ENCODE measurements at regions not wholly inside any gene's neighbourhood (a gene's known extent, or its start where the extent isn't known, plus 50 kb on each side); places are given as distances from the start of the nearest gene placed in this dataset.

DNA sequence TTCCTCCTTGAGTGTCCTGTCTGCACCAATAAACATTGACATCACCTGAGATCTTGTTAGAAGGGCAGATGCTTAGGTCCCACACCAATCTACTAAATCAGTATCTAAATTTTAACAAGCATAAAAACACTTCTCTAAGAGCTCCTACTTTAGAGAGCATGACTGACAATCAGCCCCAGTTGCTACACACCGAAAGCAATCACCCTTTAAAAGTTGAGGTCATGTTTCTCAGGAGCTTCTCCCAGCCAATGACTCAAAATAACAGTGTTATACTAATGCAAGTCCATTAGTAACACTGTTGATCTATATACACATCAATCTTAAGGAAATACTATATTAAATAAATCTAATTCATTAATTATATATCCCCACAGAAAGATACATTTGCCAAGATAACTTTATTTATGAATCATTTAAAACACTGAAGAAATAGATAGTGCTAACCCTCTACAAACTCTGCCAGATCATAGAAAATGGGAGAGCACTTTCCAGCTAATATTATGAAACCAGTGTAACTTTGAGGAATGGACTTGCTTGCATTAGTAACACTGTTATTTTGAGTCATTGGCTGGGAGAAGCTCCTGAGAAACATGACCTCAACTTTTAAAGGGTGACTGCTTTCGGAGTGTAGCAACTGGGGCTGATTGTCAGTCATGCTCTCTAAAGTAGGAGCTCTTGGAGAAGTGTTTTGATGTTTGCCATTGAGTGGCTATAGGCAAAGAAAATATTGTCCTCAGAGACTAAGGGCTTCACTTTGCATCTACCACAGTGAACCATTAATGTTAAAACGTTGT is 109.8 kb upstream of the HDX start:
- POLR2A ChIA-PET: no interaction called here
- Mint-ChIP-seq H3K27me3 (no peaks in the 10 kb centered on the region), H3K4me1 (no peaks in the 10 kb centered on the region), H3K27ac (no peak overlapping the region), H3K4me3 (no peak overlapping the region), H3K36me3 (no peaks in the 10 kb centered on the region), H3K9me3 (no peaks in the 10 kb centered on the region)
- DNase-seq (no peak), ATAC-seq (ENCODE audit: low read depth) (no peak)

DNA sequence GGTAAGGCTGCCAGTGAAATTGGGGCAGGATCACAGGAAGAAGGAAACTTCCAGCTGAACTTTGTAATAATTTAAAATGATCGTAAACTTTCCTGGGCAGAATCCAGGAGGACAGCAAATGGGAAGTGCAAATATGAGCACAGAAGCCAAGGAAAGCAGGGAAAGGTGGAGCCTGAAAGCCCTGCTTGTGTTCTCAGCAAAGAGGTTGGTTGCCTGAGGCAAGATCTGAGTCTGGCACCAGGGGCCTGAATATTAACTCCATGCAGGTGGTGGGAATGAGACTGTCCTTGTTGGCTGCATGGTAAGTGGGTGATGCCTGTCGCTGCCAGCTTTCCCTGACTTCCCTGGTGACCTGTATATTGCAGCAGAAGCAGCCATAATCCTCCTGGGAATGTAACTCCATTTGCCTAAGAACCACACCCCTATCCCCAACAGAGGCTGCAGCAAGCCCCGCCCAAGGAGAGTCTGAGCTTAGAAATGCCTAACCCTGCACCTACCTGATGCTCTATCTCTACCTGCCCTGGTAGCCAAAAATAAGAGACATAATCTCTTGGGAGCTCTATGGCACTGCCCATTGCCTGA is 132.0 kb upstream of the HDX start:
- Mint-ChIP-seq H3K36me3 (no peaks in the 10 kb centered on the region), H3K4me1 (no peaks in the 10 kb centered on the region), H3K9me3 (no peaks in the 10 kb centered on the region), H3K27ac (no peak overlapping the region), H3K27me3 (no peaks in the 10 kb centered on the region), H3K4me3 (no peak overlapping the region)
- ATAC-seq (ENCODE audit: low read depth) (no peak), DNase-seq (no peak)
- POLR2A ChIA-PET: no interaction called here

- H3K4me1 Mint-ChIP-seq: no peaks in the 10 kb centered on the region
- H3K9me3 Mint-ChIP-seq: no peaks in the 10 kb centered on the region
- no peaks in the 10 kb centered on the region for H3K36me3 Mint-ChIP-seq
- H3K27me3 Mint-ChIP-seq: no peaks in the 10 kb centered on the region
- ATAC-seq (ENCODE audit: low read depth): no peak
- H3K27ac Mint-ChIP-seq: no peak overlapping the region
- DNase-seq: no peak
- no peak overlapping the region for H3K4me3 Mint-ChIP-seq
- POLR2A ChIA-PET: no interaction called here
Measured at GRCh38 chrX:84666086-84666485, 163.8 kb upstream of the HDX start.

GRCh38 chrX:84690228-84690627 is 188.0 kb upstream of the HDX start:
- Mint-ChIP-seq H3K36me3 (no peaks in the 10 kb centered on the region), H3K4me1 (no peaks in the 10 kb centered on the region), H3K27ac (no peak overlapping the region), H3K9me3 (no peaks in the 10 kb centered on the region), H3K27me3 (no peaks in the 10 kb centered on the region), H3K4me3 (no peak overlapping the region)
- ATAC-seq (ENCODE audit: low read depth) (no peak), DNase-seq (no peak)
- POLR2A ChIA-PET: no interaction called here

- DNase-seq: no peak
Measured at GRCh38 chrX:84709987-84710386, 207.7 kb upstream of the HDX start.

GRCh38 chrX:84710611-84711010 is 208.4 kb upstream of the HDX start:
- Mint-ChIP-seq H3K4me1 (no peaks in the 10 kb centered on the region), H3K27ac (no peak overlapping the region), H3K36me3 (no peaks in the 10 kb centered on the region), H3K27me3 (no peaks in the 10 kb centered on the region), H3K9me3 (no peaks in the 10 kb centered on the region), H3K4me3 (no peak overlapping the region)
- no peak for ATAC-seq (ENCODE audit: low read depth)
- POLR2A ChIA-PET: no interaction called here
- DNase-seq: no peak

More at GRCh38 chrX:84709987-84710386, 207.7 kb upstream of the HDX start:
- Mint-ChIP-seq H3K27me3 (no peaks in the 10 kb centered on the region), H3K36me3 (no peaks in the 10 kb centered on the region), H3K9me3 (no peaks in the 10 kb centered on the region), H3K4me3 (no peak overlapping the region), H3K4me1 (no peaks in the 10 kb centered on the region), H3K27ac (no peak overlapping the region)
- POLR2A ChIA-PET: no interaction called here
- ATAC-seq (ENCODE audit: low read depth): no peak

DNA sequence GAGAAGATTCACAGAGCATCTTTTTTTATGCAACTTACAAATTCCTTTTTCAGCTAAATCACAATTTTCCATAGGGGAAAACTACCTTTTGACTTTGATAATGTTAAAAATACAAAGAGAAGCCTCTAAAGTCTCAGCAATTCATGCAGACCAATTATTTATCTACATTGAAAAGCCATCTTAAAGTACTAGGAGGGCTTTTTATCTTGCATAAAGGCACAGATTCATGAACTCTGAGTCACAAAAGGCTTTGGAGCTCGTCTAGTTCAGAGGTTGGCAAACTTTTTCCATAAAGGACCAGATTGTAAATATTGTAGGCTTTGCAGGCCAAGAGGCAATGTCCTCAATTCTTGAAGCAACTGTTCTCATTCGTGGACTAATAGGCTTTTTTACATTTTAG is 210.4 kb upstream of the HDX start:
- Mint-ChIP-seq H3K27ac (no peak overlapping the region), H3K36me3 (no peaks in the 10 kb centered on the region), H3K4me3 (no peak overlapping the region), H3K4me1 (no peaks in the 10 kb centered on the region), H3K27me3 (no peaks in the 10 kb centered on the region), H3K9me3 (no peaks in the 10 kb centered on the region)
- no peak for ATAC-seq (ENCODE audit: low read depth)
- DNase-seq: no peak
- POLR2A ChIA-PET: no interaction called here

DNA sequence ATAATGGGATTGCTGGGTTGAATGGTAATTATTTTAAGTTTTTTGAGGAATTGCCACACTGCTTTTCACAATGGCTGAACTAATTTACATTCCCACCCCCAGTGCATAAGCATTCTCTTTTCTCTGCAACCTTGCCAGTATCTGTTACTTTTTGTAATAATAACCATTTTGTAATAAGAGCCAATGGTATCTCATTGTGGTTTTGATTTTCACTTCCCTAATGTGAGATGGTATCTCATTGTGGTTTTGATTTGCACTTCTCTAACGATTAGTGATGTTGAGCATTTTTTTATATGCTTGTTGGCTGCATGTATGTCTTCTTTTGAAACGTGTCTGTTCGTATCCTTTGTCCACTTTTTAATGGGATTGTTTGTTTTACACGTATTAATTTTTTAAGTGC is 213.1 kb upstream of the HDX start:
- no peak overlapping the region for H3K27ac Mint-ChIP-seq
- no peaks in the 10 kb centered on the region for H3K9me3 Mint-ChIP-seq
- no peaks in the 10 kb centered on the region for H3K36me3 Mint-ChIP-seq
- ATAC-seq (ENCODE audit: low read depth): no peak
- H3K27me3 Mint-ChIP-seq: no peaks in the 10 kb centered on the region
- no peak overlapping the region for H3K4me3 Mint-ChIP-seq
- POLR2A ChIA-PET: no interaction called here
- H3K4me1 Mint-ChIP-seq: no peaks in the 10 kb centered on the region
- DNase-seq: no peak

DNA sequence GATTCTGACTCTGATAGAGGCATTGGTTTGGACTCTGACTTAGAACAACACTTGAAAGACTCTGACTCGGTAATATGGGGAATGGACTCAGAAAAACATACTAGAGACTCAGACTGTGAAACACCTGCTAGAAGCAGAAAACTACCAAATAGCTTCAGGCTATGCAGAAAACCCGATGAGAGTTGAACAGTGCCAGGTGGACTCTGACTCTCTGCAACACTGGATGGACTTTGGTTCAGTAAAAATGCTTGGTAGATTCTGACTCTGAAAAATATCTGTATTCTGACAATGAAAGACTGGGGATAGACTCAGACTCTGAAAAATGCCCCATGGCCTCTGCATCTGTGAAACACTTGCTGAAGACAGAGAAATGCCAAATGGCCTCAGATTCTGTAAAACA is 215.1 kb upstream of the HDX start:
- no peaks in the 10 kb centered on the region for H3K4me1 Mint-ChIP-seq
- no peaks in the 10 kb centered on the region for H3K27me3 Mint-ChIP-seq
- ATAC-seq (ENCODE audit: low read depth): no peak
- no peak for DNase-seq
- no peaks in the 10 kb centered on the region for H3K9me3 Mint-ChIP-seq
- no peaks in the 10 kb centered on the region for H3K36me3 Mint-ChIP-seq
- H3K4me3 Mint-ChIP-seq: no peak overlapping the region
- POLR2A ChIA-PET: no interaction called here
- no peak overlapping the region for H3K27ac Mint-ChIP-seq

- H3K9me3 Mint-ChIP-seq: no peaks in the 10 kb centered on the region
- POLR2A ChIA-PET: no interaction called here
- H3K27ac Mint-ChIP-seq: no peak overlapping the region
- ATAC-seq (ENCODE audit: low read depth): no peak
- no peak overlapping the region for H3K4me3 Mint-ChIP-seq
- H3K4me1 Mint-ChIP-seq: no peaks in the 10 kb centered on the region
- DNase-seq: no peak
- H3K27me3 Mint-ChIP-seq: no peaks in the 10 kb centered on the region
- H3K36me3 Mint-ChIP-seq: no peaks in the 10 kb centered on the region
Measured at GRCh38 chrX:84721416-84721815, 219.2 kb upstream of the HDX start.

GRCh38 chrX:84724576-84724975 is 222.3 kb upstream of the HDX start:
- no peak overlapping the region for H3K27ac Mint-ChIP-seq
- DNase-seq: no peak
- POLR2A ChIA-PET: no interaction called here
- H3K27me3 Mint-ChIP-seq: no peaks in the 10 kb centered on the region
- H3K4me3 Mint-ChIP-seq: no peak overlapping the region
- no peaks in the 10 kb centered on the region for H3K36me3 Mint-ChIP-seq
- H3K9me3 Mint-ChIP-seq: no peaks in the 10 kb centered on the region
- H3K4me1 Mint-ChIP-seq: no peaks in the 10 kb centered on the region
- no peak for ATAC-seq (ENCODE audit: low read depth)

GRCh38 chrX:84729408-84729807 is 227.2 kb upstream of the HDX start:
- ATAC-seq (ENCODE audit: low read depth) (no peak), DNase-seq (no peak)
- Mint-ChIP-seq H3K36me3 (no peaks in the 10 kb centered on the region), H3K9me3 (no peaks in the 10 kb centered on the region), H3K27me3 (no peaks in the 10 kb centered on the region), H3K4me1 (no peaks in the 10 kb centered on the region), H3K4me3 (no peak overlapping the region), H3K27ac (no peak overlapping the region)
- POLR2A ChIA-PET: no interaction called here

DNA sequence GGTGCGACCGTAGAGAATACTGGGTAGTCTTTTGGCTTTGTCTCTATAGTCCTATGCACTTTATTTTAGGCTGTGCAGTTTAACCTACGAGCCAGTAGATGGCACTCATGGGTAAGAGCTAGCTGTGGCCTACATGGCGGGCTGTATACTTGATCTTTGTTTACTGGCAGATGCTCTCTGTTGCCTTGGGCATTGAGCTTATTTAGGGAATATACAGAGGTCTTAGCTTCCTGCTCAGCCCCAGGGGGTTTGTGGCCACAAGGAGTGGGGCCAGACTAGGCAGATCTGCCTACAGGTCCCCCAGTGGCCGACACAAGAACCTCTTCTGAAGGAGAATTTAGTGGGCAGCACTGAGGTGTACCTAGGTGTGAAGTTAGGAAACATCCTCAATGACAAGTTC is 227.6 kb upstream of the HDX start:
- DNase-seq (peak; percentile 16), ATAC-seq (ENCODE audit: low read depth) (peak; percentile 68)
- no peaks in the 10 kb centered on the region for H3K9me3 Mint-ChIP-seq
- no peak overlapping the region for H3K4me3 Mint-ChIP-seq
- no peaks in the 10 kb centered on the region for H3K36me3 Mint-ChIP-seq
- no peaks in the 10 kb centered on the region for H3K4me1 Mint-ChIP-seq
- no peaks in the 10 kb centered on the region for H3K27me3 Mint-ChIP-seq
- POLR2A ChIA-PET: no interaction called here
- H3K27ac Mint-ChIP-seq: no peak overlapping the region

GRCh38 chrX:84735025-84735424 is 232.8 kb upstream of the HDX start:
- POLR2A ChIA-PET: no interaction called here
- no peaks in the 10 kb centered on the region for H3K4me1 Mint-ChIP-seq
- no peaks in the 10 kb centered on the region for H3K36me3 Mint-ChIP-seq
- H3K27ac Mint-ChIP-seq: no peak overlapping the region
- H3K4me3 Mint-ChIP-seq: no peak overlapping the region
- ATAC-seq (ENCODE audit: low read depth): no peak
- no peaks in the 10 kb centered on the region for H3K27me3 Mint-ChIP-seq
- H3K9me3 Mint-ChIP-seq: no peaks in the 10 kb centered on the region
- no peak for DNase-seq

All from activated naive CD8-positive, alpha-beta T cell treated with anti-CD3 and anti-CD28 coated beads, Interleukin-2, amount 10 ng/mL, durations not matched to agents 7 days and 5 days (primary cell).